GM19035 (cell line): ENCODE measurements at regions not wholly inside any gene's neighbourhood (a gene's known extent, or its start where the extent isn't known, plus 50 kb on each side); places are given as distances from the start of the nearest gene placed in this dataset.
"Not testable (repeated sequence)": the region's sequence is repeated elsewhere in the genome, so short reads cannot be mapped to it uniquely, and the experiment has no call there.

ENCODE experiments used
- ATAC-seq: cut with Tn5 transposase; IDR thresholded peaks from one replicate; pipeline ENCODE4 v1.9.1; 2021; ENCODE audit not compliant: unreplicated experiment

DNA sequence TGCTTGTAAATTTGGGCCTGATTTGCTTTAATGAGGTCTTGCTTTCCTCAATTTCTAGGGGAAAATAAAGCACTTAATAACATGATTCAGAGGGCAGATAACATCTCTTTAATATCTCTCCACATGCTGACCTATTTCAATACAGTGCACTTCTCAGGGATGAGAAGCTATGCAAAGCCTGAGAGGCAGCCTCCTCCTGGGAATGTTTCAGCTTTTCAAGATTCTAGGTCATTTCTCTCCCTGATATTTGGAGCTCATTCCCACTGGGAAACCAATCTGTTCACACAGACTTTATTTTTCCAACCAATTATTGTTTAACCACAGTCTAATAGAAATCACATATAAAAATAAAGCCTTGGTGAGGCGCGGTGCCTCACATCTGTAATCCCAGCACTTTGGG, 67.0 kb upstream of the LSAMP start:
- no peak for ATAC-seq

DNA sequence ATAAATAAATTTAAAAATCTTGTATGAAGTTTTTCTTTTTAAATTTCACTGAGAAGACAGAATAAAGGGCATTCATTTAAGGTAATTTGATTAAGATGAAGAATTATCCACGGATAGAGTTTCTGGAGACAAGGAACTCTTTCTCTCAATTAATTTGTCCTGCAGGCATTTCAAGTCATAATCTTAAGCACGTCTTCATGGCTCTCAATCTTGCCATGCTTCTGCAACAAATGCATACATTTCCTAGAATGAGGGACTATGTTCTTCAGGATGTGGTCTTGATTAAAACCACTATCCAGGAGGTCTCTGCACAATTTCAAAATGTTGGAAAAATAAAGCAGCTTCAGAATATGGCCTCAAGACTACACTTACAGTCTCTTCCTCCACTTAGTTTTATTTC, 67.6 kb upstream of the LSAMP start:
- no peak for ATAC-seq

DNA sequence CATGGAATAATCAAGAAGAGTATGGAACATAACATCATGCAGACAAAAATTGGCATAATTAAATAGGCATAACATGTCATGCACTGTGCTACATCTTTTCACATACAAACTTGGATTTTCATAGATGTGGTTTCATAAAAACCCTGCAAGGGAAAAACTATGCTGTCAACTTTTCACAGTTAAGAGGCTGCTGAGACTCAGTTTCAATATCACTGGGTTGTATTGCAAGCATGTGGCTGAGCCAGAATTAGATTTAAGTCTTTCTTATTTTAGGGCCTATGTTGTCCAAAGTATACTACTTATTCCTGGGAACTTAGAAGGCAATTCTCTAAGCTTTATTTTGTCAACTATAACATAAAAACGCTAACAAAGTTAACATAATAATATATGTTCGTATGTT, 70.7 kb upstream of the LSAMP start:
- no peak for ATAC-seq

DNA sequence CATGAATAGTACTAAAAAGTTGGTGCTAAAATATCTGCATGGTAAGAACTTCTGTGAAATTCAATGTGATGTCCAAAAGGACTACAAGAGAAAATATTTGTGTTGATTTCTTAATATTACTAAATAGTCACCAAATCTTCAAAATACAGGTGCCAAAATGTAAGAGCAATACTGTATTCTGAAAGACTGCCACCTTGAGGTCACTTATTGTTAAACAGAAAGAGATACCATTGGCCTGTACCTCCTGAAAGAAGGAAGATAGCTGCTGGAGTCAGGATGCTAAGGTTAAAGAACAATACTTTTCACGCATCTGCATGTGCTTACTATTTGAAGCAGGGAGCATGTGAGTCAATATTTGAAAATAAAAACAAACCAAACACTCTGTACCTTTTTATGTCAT, 72.0 kb upstream of the LSAMP start:
- no peak for ATAC-seq

DNA sequence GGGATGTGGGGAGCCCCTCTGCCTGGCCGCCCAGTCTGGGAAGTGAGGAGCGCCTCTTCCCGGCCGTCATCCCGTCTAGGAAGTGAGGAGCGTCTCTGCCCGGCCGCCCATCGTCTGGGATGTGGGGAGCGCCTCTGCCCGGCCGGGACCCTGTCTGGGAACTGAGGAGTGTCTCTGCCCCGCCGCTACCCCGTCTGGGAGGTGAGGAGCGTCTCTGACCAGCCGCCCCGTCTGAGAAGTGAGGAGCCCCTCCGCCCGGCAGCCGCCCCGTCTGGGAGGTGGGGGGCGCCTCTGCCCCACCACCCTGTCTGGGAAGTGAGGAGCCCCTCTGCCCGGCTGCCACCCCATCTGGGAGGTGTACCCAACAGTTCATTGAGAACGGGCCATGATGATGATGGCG, 73.8 kb upstream of the LSAMP start:
- not testable (repeated sequence) for ATAC-seq

DNA sequence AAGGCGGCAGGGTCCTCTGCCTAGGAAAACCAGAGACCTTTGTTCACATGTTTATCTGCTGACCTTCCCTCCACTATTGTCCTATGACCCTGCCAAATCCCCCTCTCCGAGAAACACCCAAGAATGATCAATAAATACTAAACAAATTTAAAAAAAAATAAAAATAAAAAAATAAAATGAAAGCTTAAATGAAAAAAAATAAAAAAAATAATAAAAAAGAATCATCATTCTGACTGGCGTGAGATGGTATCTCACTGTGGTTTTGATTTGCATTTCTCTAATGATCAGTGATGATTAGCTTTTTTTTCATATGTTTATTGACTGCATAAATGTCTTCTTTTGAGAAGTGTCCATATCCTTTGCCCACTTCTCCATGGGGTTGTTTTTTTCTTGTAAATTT, 74.5 kb upstream of the LSAMP start:
- not testable (repeated sequence) for ATAC-seq

DNA sequence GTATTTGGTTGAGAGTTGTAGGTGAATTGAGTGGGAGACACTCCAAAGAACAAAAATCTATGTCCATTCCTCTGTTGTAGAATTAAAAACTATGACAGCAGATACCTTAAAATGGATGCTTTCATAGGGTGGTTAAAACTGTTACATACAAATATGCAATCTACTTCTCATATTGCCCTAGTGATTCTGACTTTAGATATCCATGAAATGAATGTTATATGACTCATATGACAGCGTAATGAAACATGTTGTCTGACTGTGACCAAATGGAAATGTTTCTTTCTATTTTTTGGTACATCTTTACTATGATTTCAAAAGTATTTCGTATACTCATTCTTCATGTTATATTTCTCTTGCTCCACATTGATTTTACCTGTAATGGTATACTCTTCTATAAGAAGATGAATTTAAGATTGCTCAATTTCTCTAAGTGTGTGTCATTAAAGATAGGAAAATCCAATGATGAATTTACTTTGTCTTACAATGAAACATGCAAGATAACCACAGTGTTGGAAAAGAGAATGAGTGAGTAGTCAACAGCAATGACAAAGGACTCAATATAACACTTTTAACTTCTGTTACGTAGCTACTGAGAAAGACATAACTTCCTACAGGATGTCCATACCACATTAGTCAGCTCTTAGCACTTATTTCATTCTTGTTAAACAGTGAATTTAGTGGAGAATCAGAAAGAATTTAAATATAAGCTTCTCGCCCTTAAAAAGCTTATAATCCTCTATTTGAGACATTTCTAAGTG, 79.3 kb upstream of the LSAMP start:
- ATAC-seq, result no peak

DNA sequence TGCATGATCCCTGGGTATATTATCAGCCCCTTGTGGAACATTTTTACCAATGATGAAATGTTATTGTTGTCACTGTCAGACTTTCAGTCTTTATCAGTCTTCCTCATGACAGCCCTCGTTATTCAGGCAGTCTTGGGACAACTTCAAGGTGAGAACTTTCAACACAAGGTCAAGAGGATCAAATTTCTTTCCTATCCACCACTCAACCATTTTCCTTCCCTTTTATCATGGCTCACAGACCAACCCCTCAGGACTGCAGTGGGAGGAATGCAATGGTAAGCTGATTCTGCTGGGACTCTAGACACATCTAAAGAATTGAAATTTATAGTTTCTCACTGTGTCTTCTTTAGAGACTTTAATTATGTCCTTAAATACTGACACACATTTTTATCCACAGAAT, 107.0 kb upstream of the LSAMP start:
- ATAC-seq, result no peak

DNA sequence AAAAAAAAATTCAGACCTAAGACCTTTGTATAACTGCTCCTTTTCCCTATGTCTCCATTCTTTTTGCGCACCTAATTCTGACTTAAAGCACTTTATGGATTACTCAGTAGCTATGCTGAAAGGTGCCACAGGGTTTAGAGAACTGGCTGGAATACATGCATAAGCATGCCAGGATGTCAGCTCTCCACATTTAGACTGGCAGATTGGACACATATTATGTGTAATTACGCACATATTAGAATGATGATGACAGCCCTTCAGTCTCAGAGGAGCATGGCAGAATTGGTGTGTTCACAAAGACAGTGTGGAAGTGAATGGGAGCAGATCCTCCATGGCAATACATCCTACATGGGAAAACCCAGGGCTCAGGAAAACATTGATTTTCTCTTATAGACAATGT, 108.1 kb upstream of the LSAMP start:
- ATAC-seq, result no peak

DNA sequence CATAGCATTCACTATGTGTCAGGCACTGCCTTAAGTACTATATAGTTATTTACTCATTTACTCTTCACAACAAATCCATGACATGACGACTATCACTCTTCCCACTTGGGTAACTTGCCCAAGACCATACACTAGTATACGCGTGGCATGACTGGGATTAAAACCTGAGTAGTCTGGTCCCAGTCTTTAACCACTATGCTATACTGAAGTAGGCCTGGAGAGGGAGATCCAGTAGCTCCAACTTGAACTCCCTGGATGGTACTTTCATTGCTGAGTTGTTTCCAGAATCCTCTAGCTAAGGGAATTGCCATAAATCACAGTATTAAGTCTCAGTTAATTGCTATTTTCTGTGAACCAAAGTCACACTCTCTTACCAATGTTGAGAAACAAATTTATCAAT, 116.2 kb upstream of the LSAMP start:
- no peak for ATAC-seq

DNA sequence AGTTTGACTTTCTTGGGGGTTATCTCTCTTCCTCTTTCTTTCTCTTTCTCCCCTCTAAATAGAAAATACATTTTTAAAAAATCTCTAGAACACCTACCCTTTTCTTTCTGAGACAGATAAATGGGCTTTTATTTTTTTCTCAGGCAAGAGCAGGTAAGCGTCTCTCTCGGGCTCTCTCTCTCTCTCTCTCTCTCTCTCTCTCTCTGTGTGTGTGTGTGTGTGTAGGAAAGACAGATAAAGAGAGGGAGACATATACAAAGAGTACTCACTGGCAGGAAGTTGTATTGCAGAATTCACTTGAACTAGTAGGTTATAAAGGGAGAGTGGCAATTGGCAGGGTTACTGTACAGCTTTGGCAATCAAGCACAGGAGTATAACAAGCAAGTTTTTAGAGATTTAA, 118.1 kb upstream of the LSAMP start:
- no peak for ATAC-seq

DNA sequence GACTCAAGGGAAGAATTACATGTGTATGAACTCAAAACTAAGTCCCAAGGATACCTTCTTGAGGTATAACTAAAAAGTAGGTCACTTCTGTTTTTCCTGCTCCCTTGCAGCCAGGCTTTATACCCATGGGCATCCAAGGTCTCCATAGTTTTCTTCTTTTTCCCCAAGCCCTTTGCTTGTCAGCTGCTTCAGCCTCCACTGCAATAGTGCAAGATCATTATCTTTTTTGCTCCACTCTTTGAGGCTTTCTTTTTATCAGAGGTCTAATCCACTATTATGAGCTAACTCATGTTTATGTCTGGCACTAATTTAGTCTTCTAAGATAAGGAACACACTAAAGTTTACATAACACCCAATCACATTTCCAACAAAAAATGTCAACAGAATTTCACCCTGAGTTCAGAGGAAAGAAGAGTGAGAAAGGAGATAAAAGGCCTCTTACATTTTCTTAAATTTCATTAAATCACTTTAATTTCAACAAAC, 121.2 kb upstream of the LSAMP start:
- ATAC-seq, result no peak

DNA sequence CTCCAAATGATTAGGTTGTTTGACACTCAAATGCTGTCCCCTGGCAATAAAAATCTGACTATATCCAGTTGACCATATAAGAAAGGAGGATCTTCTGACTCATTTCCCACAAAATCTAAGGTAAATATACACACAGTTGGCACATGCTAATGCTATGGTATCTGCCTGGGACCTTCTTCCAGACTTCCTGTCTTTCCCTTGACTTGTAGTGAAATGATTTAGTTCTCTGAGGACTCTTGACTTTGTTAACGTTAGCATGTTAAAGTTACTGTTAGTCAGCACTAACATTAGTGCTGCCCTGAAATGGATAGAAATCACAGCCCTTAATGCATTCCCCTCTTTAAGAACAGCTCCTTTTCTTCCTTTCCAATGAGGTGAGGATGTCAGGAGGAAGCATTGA, 124.3 kb upstream of the LSAMP start:
- ATAC-seq, result no peak

DNA sequence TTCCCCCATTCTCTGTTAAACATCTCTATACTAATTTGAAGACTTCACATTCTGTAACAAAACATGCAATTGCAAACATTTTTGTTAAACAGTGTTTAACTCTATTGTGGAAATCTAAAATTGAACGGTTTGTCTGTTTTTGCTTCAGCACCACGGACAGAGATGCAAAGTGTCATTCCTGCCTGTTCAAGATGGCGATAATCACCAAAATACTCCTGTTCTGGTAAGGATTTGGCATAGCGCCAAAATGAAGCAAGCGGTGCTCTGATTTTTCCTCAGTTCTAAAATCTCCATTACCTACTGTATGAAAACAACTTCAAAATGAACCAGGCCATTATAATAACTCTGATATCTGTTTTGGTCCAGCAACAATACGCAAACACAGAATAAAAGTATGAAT, 129.7 kb upstream of the TUSC7 start:
- ATAC-seq, result no peak

DNA sequence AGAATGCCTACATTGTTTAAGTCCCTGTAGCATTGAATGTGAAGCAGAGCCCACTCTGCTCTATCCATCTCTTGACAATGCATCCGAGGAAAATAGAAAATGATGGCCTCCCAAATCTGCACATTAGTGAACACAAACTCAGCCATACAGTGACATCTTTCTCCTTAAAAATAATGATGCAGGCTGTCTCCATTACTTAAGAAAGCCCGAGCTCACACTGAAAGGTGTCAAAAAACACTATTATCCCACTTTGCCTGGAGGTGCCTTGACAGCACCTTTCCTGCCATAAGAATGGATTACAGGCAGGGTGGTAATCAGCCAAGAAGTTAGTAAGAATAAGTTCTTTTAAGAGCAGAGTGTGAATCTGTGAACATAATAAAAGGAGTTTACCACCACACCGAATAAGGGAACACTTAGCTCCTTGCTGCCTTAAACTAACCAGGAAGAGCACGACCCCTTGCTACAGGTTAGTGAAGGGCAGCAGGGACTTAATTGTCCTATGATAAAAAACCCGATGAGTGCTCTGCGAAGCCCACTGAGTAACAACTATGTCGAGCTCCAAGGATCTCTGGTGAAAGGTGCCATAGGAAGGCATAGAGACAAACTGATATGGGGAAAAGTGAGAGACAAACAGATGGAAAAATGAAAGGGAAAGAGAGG, 123.2 kb upstream of the TUSC7 start:
- no peak for ATAC-seq

DNA sequence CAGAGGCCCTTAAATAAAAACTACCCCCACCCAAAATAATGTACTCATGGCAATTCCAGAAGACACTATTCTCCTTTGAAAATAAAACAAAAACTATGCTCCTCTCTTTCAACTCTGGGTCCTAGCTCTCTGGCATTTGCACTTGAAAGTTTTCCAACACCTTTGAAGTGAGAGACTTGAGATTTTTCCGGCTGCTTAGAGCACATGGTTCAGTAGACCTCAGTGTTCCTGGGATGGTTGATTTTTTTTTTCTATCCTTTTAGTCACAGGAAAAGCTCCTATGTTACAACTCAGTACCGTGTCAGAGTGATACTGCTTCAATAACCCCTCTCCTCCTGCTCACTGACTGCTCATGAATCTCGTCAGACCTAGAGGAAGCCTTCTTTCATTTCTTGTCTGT, 118.3 kb upstream of the TUSC7 start:
- no peak for ATAC-seq

DNA sequence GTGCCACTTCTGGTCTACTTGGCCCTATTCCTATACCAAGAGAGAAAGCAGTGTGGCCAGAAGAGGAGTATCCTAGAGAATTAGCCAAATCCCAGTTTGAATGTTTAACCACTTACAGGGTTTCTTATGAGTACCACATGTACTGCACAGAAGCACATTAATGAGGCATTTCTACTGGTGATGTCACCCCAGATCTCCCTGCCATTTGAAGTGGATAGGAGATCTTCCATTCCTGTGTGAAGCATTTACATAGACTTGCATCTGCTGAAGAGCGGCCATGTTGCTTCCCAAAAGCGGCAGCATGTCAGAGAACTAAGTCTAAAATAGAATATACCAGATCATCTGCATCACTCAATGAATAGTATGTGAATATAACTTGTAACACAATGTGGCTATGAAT, 108.4 kb upstream of the TUSC7 start:
- ATAC-seq, result no peak

DNA sequence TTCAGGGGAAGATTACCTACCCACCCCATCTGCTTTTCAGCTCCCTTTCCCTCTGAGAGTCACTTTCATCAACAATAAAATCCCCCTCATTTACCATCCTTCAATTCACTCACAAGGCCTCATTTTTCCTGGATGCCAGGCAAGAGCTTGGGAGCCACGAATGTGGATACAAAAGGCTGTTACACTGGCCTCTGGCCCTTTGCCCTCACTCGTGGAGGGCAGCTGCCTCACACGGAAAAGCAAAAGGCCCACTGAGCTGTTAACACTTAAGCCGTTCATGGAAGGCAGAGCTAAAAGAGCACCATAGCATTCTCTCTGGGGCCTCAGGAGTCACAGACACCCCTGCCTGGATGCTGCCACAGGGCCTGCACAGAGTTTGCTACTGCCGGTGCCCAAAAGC, 102.4 kb upstream of the TUSC7 start:
- ATAC-seq, result no peak

DNA sequence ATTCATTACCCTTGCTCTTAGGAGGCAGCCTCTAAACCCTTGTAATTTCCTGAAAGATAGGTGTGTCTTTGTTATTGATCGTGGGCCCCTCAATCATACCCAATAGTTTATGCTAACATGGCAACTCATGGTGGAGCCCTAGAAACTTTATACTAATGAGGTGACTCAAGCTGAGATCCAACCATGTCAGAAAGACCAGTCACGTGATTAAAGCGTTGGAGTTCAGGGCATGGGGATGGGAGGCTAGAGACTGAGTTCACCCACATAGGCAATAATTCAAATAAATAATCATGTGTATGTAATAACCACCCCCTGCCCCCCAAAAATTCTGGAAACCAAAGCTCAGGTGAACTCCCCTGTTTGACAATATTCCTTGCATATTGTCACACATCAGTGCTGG, 99.5 kb upstream of the TUSC7 start:
- no peak for ATAC-seq

DNA sequence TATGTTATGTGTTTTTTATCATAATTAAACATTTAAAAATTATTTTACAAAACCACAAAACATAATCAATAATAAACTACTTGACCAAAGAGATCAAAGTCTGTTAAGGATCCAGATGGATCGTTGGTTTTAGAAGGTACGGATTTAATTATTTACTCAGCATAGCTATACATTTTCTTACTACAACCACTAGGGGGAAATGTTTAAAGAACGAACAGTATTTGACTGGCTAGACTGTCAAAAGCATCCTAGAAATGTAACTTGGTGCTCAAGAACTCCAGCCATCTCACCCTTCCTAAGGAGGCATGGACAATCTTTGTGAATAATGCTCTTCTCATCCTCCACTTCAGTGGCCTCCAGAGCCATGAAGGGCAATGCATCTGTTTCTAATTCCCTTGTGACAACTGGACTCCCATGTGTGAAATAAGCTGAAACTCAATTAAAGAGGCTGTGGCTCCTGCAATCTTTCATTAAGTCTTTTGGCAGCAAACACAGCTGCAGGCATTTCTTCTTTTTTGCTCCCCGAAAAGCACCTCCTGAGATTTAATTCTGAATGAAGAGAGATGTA, 94.7 kb upstream of the TUSC7 start:
- ATAC-seq, result peak; percentile 75

DNA sequence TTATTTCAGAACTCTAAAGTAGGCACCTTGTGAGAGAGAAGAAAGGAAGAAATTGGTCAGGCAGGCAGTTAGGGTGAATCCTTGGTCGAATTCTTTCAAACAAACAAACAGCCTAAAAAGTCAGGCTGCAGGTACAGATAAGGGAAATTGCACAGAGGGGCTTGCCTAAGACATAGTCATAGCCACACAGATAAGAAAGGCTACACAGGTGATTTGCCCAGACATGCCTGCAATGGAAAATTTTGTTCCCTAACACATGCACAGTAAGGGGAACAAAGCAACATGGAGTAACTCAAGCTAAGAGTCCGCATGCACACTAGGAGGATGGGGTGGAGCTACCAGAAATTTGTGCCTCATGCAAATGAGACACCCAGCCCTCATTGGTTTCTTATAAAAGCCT, 91.4 kb upstream of the TUSC7 start:
- no peak for ATAC-seq

DNA sequence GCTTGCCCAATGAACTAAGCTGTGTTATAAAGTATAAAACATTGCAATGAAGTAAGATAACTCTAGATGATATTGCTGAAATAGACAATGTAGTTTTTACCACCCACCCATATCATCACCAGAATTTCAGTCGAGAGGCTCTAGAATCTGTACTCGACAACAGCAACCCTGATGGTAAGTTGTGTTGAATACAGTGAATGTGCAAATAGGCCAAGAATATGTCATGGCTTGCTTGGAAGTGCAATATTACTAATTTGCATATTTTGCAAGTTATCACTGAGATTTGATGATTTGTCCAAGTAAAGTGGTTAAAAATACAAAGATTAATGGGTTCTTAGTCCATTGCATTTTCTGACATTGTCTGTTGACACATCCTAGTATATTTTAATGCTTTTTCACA, 90.6 kb upstream of the TUSC7 start:
- ATAC-seq, result no peak
